ENCODE measurements at regions not wholly inside any gene's neighbourhood (a gene's known extent, or its start where the extent isn't known, plus 50 kb on each side); places are given as distances from the start of the nearest gene placed in this dataset.

DNA sequence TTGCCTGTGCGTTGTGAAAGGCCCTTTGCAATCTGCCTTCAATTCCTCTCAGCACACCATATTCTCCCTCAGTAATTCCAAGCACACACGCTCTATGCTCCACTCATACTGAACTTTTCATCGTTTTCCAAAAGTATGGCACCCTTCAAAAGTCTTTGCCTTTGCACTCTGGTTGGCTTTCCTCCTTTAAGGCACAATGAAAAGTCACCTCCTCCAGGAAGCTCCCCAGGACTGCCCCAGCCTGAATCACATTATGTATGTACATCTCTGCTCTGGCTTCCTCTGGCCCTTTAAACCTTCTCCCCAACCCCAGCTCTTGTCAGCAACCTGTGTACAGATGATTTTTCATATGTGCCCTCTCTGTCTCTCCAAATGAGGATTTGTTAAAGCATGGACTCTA, 250.7 kb downstream of the MAF start:
- TF ChIP-seq CTCF (IDR thresholded peaks at IDR 0.05): no peak

GRCh38 chr16:79348521-79349306, 251.8 kb downstream of the MAF start:
- H3K27me3 Mint-ChIP-seq (ENCODE audit: insufficient read depth): no peaks in the 10 kb centered on the region
- H3K36me3 Mint-ChIP-seq (ENCODE audit: low read depth): no peaks in the 10 kb centered on the region
- H3K4me1 Mint-ChIP-seq (ENCODE audit: low read depth): no peaks in the 10 kb centered on the region
- H3K27ac Mint-ChIP-seq: no peak overlapping the region
- peaks cover 60% of the 10 kb centered on the region for H3K9me3 Mint-ChIP-seq
- H3K4me3 Mint-ChIP-seq: no peak overlapping the region
- no peak for TF ChIP-seq CTCF (IDR thresholded peaks at IDR 0.05)
- no peak for DNase-seq

More for the DNA sequence above, 250.7 kb downstream of the MAF start:
- Mint-ChIP-seq H3K9me3 (peaks cover 71% of the 10 kb centered on the region), H3K4me3 (no peak overlapping the region), H3K27ac (no peak overlapping the region), H3K36me3 (ENCODE audit: low read depth) (no peaks in the 10 kb centered on the region), H3K27me3 (ENCODE audit: insufficient read depth) (peaks cover 3% of the 10 kb centered on the region; the same call in 1 of the 2 replicates), H3K4me1 (ENCODE audit: low read depth) (no peaks in the 10 kb centered on the region)
- DNase-seq: no peak

DNA sequence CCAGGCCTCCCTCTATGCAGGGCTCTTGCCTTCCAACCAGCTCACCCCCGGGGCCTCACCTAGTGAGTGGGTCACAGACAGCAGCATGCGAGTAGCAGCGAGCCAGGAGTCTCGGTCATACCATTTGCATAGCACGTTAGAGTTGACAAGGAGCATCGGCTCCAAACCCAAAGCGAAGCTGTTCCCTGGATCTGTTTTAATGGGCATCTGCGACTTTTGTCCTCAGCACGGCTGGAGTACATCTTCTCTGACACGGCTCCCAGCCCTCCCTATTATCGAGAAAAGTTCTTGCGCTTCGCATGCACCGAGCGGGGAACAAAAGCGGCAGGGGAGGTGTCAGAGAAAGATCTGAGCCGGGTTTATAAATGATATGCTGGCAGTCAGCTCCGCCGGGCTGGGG, 253.3 kb downstream of the MAF start:
- Mint-ChIP-seq H3K27me3 (ENCODE audit: insufficient read depth) (no peaks in the 10 kb centered on the region), H3K9me3 (peaks cover 55% of the 10 kb centered on the region), H3K27ac (no peak overlapping the region), H3K4me1 (ENCODE audit: low read depth) (no peaks in the 10 kb centered on the region), H3K4me3 (no peak overlapping the region), H3K36me3 (ENCODE audit: low read depth) (no peaks in the 10 kb centered on the region)
- DNase-seq: no peak
- no peak for TF ChIP-seq CTCF (IDR thresholded peaks at IDR 0.05)

DNA sequence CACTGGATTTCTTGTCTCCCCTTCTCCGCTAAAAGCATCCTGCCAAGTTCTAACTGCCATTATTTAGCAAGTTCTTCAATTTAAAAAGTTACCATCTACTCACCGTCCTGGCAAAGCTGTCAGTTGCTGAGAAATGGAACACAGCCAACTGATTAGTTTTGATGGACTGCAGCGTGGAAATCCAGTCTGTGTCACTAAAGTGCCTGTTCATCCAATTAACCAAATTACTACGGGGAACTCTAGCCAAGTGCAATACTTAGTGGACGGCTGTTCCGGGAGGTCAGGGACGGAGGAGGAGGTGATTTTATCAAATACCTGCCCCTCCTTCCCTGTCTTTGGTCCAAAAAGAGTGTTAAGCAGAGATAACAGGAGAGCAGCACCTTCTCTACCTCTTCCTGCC, 260.7 kb downstream of the MAF start:
- Mint-ChIP-seq H3K4me3 (no peak overlapping the region), H3K27me3 (ENCODE audit: insufficient read depth) (no peaks in the 10 kb centered on the region; the same call in 1 of the 2 replicates), H3K9me3 (peaks cover 63% of the 10 kb centered on the region), H3K4me1 (ENCODE audit: low read depth) (no peaks in the 10 kb centered on the region), H3K36me3 (ENCODE audit: low read depth) (no peaks in the 10 kb centered on the region), H3K27ac (no peak overlapping the region)
- no peak for TF ChIP-seq CTCF (IDR thresholded peaks at IDR 0.05)
- DNase-seq: no peak

- no peak for DNase-seq
- H3K4me3 Mint-ChIP-seq: no peak overlapping the region
- TF ChIP-seq CTCF (IDR thresholded peaks at IDR 0.05): no peak
- no peaks in the 10 kb centered on the region for H3K4me1 Mint-ChIP-seq (ENCODE audit: low read depth)
- peaks cover 82% of the 10 kb centered on the region for H3K9me3 Mint-ChIP-seq
- no peaks in the 10 kb centered on the region; the same call in 1 of the 2 replicates for H3K27me3 Mint-ChIP-seq (ENCODE audit: insufficient read depth)
- H3K36me3 Mint-ChIP-seq (ENCODE audit: low read depth): peaks cover 4% of the 10 kb centered on the region; the same call in 1 of the 2 replicates
- H3K27ac Mint-ChIP-seq: no peak overlapping the region
Observed at GRCh38 chr16:79337906-79338305, 262.6 kb downstream of the MAF start.

Measured in HFFc6 (cell line).